Mammary epithelial cell (primary cell): ENCODE measurements at regions not wholly inside any gene's neighbourhood (a gene's known extent, or its start where the extent isn't known, plus 50 kb on each side); places are given as distances from the start of the nearest gene placed in this dataset.

Source experiments
- CTCF ChIP-seq, 2 donors: IDR thresholded peaks in 1 of 2; conservative IDR thresholded peaks in 1 of 2; 2 replicates each; pipeline ENCODE4 v1.5.1; 2011 to 2012; ENCODE audit warnings: inconsistent platforms in 2 of 2, low read length in 2 of 2, mild to moderate bottlenecking in 2 of 2, control low read depth in 1 of 2, low read depth in 1 of 2; ENCODE audit not compliant: insufficient read depth in 1 of 2; ENCODE audit errors: extremely low read depth in 1 of 2
- EZH2 ChIP-seq: IDR thresholded peaks from 2 replicates; pipeline ENCODE4 v1.6.1; 2012; ENCODE audit warnings: low read length, inconsistent platforms, borderline replicate concordance

GRCh38 chr7:23915236-23915635, 205.2 kb downstream of the STK31 start:
- no peak for TF ChIP-seq CTCF (conservative IDR thresholded peaks at IDR 0.05 in 1 of 2, IDR thresholded peaks at IDR 0.05 in 1 of 2; ENCODE audit: extremely low read depth in 1 of 2, insufficient read depth in 1 of 2, low read depth in 1 of 2, low read length in 2 of 2)
- TF ChIP-seq EZH2: no peak
